ENCODE measurements at regions not wholly inside any gene's neighbourhood (a gene's known extent, or its start where the extent isn't known, plus 50 kb on each side); places are given as distances from the start of the nearest gene placed in this dataset.
"Not testable (repeated sequence)": the region's sequence is repeated elsewhere in the genome, so short reads cannot be mapped to it uniquely, and the experiment has no call there.

- Mint-ChIP-seq H3K27me3 (ENCODE audit: low read depth) (no peaks in the 10 kb centered on the region), H3K9me3 (peaks cover 11% of the 10 kb centered on the region), H3K36me3 (peaks cover 2% of the 10 kb centered on the region), H3K4me1 (no peaks in the 10 kb centered on the region), H3K27ac (no peak overlapping the region), H3K4me3 (no peak overlapping the region)
- CTCF ChIA-PET: no interaction called here
- ATAC-seq (no peak), DNase-seq (ENCODE audit: low spot score) (no peak)
- TF ChIP-seq, protein P1, sequence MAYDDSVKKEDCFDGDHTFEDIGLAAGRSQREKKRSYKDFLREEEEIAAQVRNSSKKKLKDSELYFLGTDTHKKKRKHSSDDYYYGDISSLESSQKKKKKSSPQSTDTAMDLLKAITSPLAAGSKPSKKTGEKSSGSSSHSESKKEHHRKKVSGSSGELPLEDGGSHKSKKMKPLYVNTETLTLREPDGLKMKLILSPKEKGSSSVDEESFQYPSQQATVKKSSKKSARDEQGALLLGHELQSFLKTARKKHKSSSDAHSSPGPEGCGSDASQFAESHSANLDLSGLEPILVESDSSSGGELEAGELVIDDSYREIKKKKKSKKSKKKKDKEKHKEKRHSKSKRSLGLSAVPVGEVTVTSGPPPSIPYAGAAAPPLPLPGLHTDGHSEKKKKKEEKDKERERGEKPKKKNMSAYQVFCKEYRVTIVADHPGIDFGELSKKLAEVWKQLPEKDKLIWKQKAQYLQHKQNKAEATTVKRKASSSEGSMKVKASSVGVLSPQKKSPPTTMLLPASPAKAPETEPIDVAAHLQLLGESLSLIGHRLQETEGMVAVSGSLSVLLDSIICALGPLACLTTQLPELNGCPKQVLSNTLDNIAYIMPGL (CRISPR knock-in tag; IDR thresholded peaks at IDR 0.05): no peak
- no peak for TF ChIP-seq TP53 (CRISPR knock-in tag; IDR thresholded peaks at IDR 0.05)
- no peak for TF ChIP-seq ZNF232 (CRISPR knock-in tag; IDR thresholded peaks at IDR 0.05)
- TF ChIP-seq ELF4 (CRISPR knock-in tag; IDR thresholded peaks at IDR 0.05; ENCODE audit: low read depth): no peak
- no peak for TF ChIP-seq SMAD3 (CRISPR knock-in tag; IDR thresholded peaks at IDR 0.05; ENCODE audit: borderline replicate concordance)
- no peak for TF ChIP-seq TEAD1 (CRISPR knock-in tag; IDR thresholded peaks at IDR 0.05)
- no peak for TF ChIP-seq ZMAT4 (CRISPR knock-in tag; IDR thresholded peaks at IDR 0.05)
- TF ChIP-seq, protein P2, sequence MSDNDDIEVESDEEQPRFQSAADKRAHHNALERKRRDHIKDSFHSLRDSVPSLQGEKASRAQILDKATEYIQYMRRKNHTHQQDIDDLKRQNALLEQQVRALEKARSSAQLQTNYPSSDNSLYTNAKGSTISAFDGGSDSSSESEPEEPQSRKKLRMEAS (CRISPR knock-in tag; IDR thresholded peaks at IDR 0.05): no peak
- no peak for TF ChIP-seq GRHL2 (CRISPR knock-in tag; IDR thresholded peaks at IDR 0.05; ENCODE audit: insufficient replicate concordance, severe bottlenecking)
- no peak for TF ChIP-seq JAZF1 (CRISPR knock-in tag; IDR thresholded peaks at IDR 0.05)
- TF ChIP-seq CBFB (CRISPR knock-in tag; IDR thresholded peaks at IDR 0.05; ENCODE audit: low read depth): no peak
- TF ChIP-seq, protein P3, sequence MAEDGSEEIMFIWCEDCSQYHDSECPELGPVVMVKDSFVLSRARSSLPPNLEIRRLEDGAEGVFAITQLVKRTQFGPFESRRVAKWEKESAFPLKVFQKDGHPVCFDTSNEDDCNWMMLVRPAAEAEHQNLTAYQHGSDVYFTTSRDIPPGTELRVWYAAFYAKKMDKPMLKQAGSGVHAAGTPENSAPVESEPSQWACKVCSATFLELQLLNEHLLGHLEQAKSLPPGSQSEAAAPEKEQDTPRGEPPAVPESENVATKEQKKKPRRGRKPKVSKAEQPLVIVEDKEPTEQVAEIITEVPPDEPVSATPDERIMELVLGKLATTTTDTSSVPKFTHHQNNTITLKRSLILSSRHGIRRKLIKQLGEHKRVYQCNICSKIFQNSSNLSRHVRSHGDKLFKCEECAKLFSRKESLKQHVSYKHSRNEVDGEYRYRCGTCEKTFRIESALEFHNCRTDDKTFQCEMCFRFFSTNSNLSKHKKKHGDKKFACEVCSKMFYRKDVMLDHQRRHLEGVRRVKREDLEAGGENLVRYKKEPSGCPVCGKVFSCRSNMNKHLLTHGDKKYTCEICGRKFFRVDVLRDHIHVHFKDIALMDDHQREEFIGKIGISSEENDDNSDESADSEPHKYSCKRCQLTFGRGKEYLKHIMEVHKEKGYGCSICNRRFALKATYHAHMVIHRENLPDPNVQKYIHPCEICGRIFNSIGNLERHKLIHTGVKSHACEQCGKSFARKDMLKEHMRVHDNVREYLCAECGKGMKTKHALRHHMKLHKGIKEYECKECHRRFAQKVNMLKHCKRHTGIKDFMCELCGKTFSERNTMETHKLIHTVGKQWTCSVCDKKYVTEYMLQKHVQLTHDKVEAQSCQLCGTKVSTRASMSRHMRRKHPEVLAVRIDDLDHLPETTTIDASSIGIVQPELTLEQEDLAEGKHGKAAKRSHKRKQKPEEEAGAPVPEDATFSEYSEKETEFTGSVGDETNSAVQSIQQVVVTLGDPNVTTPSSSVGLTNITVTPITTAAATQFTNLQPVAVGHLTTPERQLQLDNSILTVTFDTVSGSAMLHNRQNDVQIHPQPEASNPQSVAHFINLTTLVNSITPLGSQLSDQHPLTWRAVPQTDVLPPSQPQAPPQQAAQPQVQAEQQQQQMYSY (CRISPR knock-in tag; IDR thresholded peaks at IDR 0.05): no peak
- TF ChIP-seq ZNF121 (CRISPR knock-in tag; IDR thresholded peaks at IDR 0.05): no peak
- TF ChIP-seq HMGA2 (CRISPR knock-in tag; IDR thresholded peaks at IDR 0.05): no peak
- TF ChIP-seq AFF4 (CRISPR knock-in tag; IDR thresholded peaks at IDR 0.05; ENCODE audit: borderline replicate concordance): no peak
- no peak for TF ChIP-seq E2F5 (CRISPR knock-in tag; IDR thresholded peaks at IDR 0.05)
- TF ChIP-seq, protein P4, sequence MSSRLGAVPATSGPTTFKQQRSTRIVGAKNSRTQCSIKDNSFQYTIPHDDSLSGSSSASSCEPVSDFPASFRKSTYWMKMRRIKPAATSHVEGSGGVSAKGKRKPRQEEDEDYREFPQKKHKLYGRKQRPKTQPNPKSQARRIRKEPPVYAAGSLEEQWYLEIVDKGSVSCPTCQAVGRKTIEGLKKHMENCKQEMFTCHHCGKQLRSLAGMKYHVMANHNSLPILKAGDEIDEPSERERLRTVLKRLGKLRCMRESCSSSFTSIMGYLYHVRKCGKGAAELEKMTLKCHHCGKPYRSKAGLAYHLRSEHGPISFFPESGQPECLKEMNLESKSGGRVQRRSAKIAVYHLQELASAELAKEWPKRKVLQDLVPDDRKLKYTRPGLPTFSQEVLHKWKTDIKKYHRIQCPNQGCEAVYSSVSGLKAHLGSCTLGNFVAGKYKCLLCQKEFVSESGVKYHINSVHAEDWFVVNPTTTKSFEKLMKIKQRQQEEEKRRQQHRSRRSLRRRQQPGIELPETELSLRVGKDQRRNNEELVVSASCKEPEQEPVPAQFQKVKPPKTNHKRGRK (CRISPR knock-in tag; IDR thresholded peaks at IDR 0.05; ENCODE audit: borderline replicate concordance): no peak
- POLR2A ChIA-PET: no interaction called here
These were observed 66.9 kb upstream of the PLAAT1 start for GRCh38 chr3:193174140-193174539.

DNA sequence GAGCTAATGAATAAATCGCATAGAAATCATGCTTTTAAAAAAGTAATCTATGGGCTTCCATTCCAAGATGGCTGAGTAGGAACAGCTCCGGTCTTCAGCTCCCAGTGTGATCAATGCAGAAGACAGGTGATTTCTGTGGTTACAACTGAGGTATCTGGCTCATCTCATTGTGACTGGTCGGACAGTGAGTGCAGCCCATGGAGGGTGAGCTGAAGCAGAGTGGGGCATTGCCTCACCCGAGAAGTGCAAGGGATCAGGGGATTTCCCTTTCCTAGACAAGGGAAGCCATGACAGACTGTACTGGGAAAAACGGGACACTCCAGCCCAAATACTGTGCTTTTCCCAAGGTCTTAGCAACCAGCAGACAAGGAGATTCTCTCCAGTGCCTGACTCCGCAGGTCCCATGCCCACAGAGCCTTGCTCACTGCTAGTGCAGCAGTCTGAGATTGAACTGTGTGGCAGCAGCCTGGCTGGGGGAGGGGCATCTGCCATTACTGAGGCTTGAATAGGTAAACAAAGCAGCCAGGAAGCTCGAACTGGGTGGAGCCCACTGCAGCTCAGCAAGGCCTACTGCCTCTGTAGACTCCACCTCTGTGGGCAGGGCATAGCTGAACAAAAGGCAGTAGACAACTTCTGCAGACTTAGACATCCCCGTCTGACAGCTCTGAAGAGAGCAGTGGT lies 61.5 kb upstream of the PLAAT1 start:
- H3K27me3 Mint-ChIP-seq (ENCODE audit: low read depth); CTCF ChIA-PET; H3K4me3 Mint-ChIP-seq; H3K36me3 Mint-ChIP-seq; DNase-seq (ENCODE audit: low spot score); ATAC-seq; POLR2A ChIA-PET; H3K27ac Mint-ChIP-seq; H3K4me1 Mint-ChIP-seq: not testable (repeated sequence)
- H3K9me3 Mint-ChIP-seq: peaks cover 23% of the 10 kb centered on the region
